SK-N-SH treated with all-trans-retinoic acid at 6 μM for 48 hours (cell line): ENCODE measurements at regions not wholly inside any gene's neighbourhood (a gene's known extent, or its start where the extent isn't known, plus 50 kb on each side); places are given as distances from the start of the nearest gene placed in this dataset.
A peak's percentile ranks its signal among the peaks of the same experiment; 100 is the strongest.

ENCODE experiments used
- ATAC-seq: fragments of 200-7000 bp; cut with Tn5 transposase; 3 replicates; pipeline ENCODE4 v1.9.1; 2020; ENCODE audit warnings: mild to moderate bottlenecking, moderate library complexity
- ARNTL ChIP-seq: fragments of 450-650 bp; formaldehyde crosslinking; IDR thresholded peaks from 2 replicates; pipeline ENCODE4 v1.5.0; 2020; ENCODE audit warnings: low read depth, mild to moderate bottlenecking, moderate library complexity, borderline replicate concordance
- BACH2 ChIP-seq: fragments of 250-450 bp; sonication (Bioruptor Pico); IDR thresholded peaks from 2 replicates; pipeline ENCODE4 v1.9.0; 2021; ENCODE audit warnings: mild to moderate bottlenecking, borderline replicate concordance
- CREB5 ChIP-seq: fragments of 250-450 bp; sonication (Bioruptor Pico); IDR thresholded peaks from 2 replicates; pipeline ENCODE4 v1.5.1; 2020; ENCODE audit warnings: low read depth, mild to moderate bottlenecking, moderate library complexity
- CSDC2 ChIP-seq: fragments of 250-450 bp; sonication (Bioruptor Pico); IDR thresholded peaks from 2 replicates; pipeline ENCODE4 v1.5.0; 2020; ENCODE audit warnings: mild to moderate bottlenecking, moderate library complexity
- CSRNP3 ChIP-seq: fragments of 250-450 bp; sonication (Bioruptor Pico); IDR thresholded peaks from 2 replicates; pipeline ENCODE4 v1.5.1; 2021; ENCODE audit warnings: mild to moderate bottlenecking, moderate library complexity
- ESRRG ChIP-seq: fragments of 250-450 bp; sonication (Bioruptor Pico); IDR thresholded peaks from 2 replicates; pipeline ENCODE4 v1.6.1; 2021; ENCODE audit warnings: mild to moderate bottlenecking
- GLIS3 ChIP-seq: fragments of 250-450 bp; sonication (Bioruptor Pico); IDR thresholded peaks from 2 replicates; pipeline ENCODE4 v1.5.0; 2020; ENCODE audit warnings: mild to moderate bottlenecking, moderate library complexity
- ISL1 ChIP-seq: fragments of 250-450 bp; sonication (Bioruptor Pico); IDR thresholded peaks from 2 replicates; pipeline ENCODE4 v2.1.2; 2022; ENCODE audit warnings: mild to moderate bottlenecking, moderate library complexity
- OSR1 ChIP-seq: fragments of 250-450 bp; sonication (Bioruptor Pico); IDR thresholded peaks from 2 replicates; pipeline ENCODE4 v1.8.0; 2022; ENCODE audit warnings: moderate library complexity, mild to moderate bottlenecking, inconsistent platforms
- PPARA ChIP-seq: fragments of 250-450 bp; sonication (Bioruptor Pico); IDR thresholded peaks from 2 replicates; pipeline ENCODE4 v1.5.0; 2020; ENCODE audit warnings: mild to moderate bottlenecking, borderline replicate concordance
- RARB ChIP-seq: fragments of 250-450 bp; sonication (Bioruptor Pico); IDR thresholded peaks from 2 replicates; pipeline ENCODE4 v1.8.0; 2021; ENCODE audit warnings: mild to moderate bottlenecking, moderate library complexity
- TCF4 ChIP-seq: fragments of 250-450 bp; sonication (Bioruptor Pico); IDR thresholded peaks from 2 replicates; pipeline ENCODE4 v1.8.0; 2021; ENCODE audit warnings: mild to moderate bottlenecking, moderate library complexity, borderline replicate concordance
- TOX ChIP-seq: fragments of 250-450 bp; sonication (Bioruptor Pico); IDR thresholded peaks from 2 replicates; pipeline ENCODE4 v1.8.0; 2021; ENCODE audit warnings: mild to moderate bottlenecking, moderate library complexity, borderline replicate concordance
- TSHZ2 ChIP-seq: fragments of 250-450 bp; sonication (Bioruptor Pico); IDR thresholded peaks from 2 replicates; pipeline ENCODE4 v1.5.0; 2020; ENCODE audit warnings: mild to moderate bottlenecking, moderate library complexity
- ZC3H10 ChIP-seq: fragments of 250-450 bp; sonication (Bioruptor Pico); IDR thresholded peaks from 2 replicates; pipeline ENCODE4 v1.5.1; 2021; ENCODE audit warnings: mild to moderate bottlenecking, moderate library complexity
- ZFP3 ChIP-seq: fragments of 250-450 bp; sonication (Bioruptor Pico); IDR thresholded peaks from 2 replicates; pipeline ENCODE4 v1.5.0; 2020; ENCODE audit warnings: mild to moderate bottlenecking, moderate library complexity
- ZFP30 ChIP-seq: fragments of 450-650 bp; formaldehyde crosslinking; IDR thresholded peaks from 2 replicates; pipeline ENCODE4 v1.5.0; 2022; ENCODE audit warnings: mild to moderate bottlenecking, moderate library complexity
- ZNF565 ChIP-seq: fragments of 450-650 bp; formaldehyde crosslinking; conservative IDR thresholded peaks from 2 replicates; pipeline ENCODE4 v1.5.0; 2020; ENCODE audit warnings: low read depth, mild to moderate bottlenecking, moderate library complexity
- ZNF70 ChIP-seq: fragments of 450-650 bp; formaldehyde crosslinking; IDR thresholded peaks from 2 replicates; pipeline ENCODE4 v1.5.0; 2020; ENCODE audit warnings: mild to moderate bottlenecking, moderate library complexity
- ZNF8 ChIP-seq: fragments of 450-650 bp; formaldehyde crosslinking; IDR thresholded peaks from 2 replicates; pipeline ENCODE4 v1.5.0; 2020; ENCODE audit warnings: mild to moderate bottlenecking, moderate library complexity
- TF ChIP-seq, protein P1 (sequence below): fragments of 250-450 bp; sonication (Bioruptor Pico); IDR thresholded peaks from 2 replicates; pipeline ENCODE4 v1.8.0; 2020; ENCODE audit warnings: mild to moderate bottlenecking, moderate library complexity, borderline replicate concordance

DNA sequence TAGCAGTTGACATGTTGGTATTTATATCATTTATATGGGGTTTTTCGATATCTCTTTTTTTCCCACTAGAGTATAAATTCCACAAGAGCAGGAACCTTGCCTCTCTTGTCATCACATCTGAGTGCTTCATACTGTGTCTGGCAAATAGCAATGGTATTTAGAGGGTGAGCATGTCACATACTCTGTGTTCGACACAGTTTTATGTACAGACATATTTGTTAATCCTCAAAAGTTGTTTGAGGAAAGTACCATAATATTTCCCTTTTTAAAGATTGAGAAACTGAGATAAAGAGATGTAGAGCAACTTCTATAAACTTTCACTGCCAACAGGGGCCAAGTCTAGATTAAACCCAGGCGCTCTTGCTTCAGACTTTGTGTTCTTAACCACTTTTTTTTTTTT is 324.6 kb upstream of the PDGFD start:
- no peak for ATAC-seq
- no peak for TF ChIP-seq RARB (CRISPR knock-in tag)
- no peak for TF ChIP-seq CREB5 (CRISPR knock-in tag)
- no peak for TF ChIP-seq ESRRG (CRISPR knock-in tag)
- no peak for TF ChIP-seq TOX (CRISPR knock-in tag)
- TF ChIP-seq OSR1 (CRISPR knock-in tag) = no peak
- no peak for TF ChIP-seq ARNTL
- no peak for TF ChIP-seq GLIS3
- no peak for TF ChIP-seq BACH2
- TF ChIP-seq PPARA (CRISPR knock-in tag) = no peak
- no peak for TF ChIP-seq ISL1 (CRISPR knock-in tag)
- TF ChIP-seq ZNF8 (CRISPR knock-in tag) = no peak
- no peak for TF ChIP-seq CSDC2 (CRISPR knock-in tag)
- TF ChIP-seq CSRNP3 (CRISPR knock-in tag) = no peak
- no peak for TF ChIP-seq ZNF565 (CRISPR knock-in tag)
- no peak for TF ChIP-seq ZFP3 (CRISPR knock-in tag)
- no peak for TF ChIP-seq ZFP30
- no peak for TF ChIP-seq ZNF70 (CRISPR knock-in tag)

GRCh38 chr11:104487046-104487806 is 323.3 kb upstream of the PDGFD start:
- ATAC-seq = peak; percentile 82
- TF ChIP-seq BACH2 (no peak), TSHZ2 (CRISPR knock-in tag) (no peak; the same call in 1 of the 2 replicates), CREB5 (CRISPR knock-in tag) (no peak), ESRRG (CRISPR knock-in tag) (no peak), ISL1 (CRISPR knock-in tag) (peak; percentile 81), ZFP3 (CRISPR knock-in tag) (no peak), GLIS3 (no peak), TCF4 (CRISPR knock-in tag) (peak; percentile 70), ZNF565 (CRISPR knock-in tag) (no peak), ZC3H10 (CRISPR knock-in tag) (no peak)
- TF ChIP-seq, protein P1, sequence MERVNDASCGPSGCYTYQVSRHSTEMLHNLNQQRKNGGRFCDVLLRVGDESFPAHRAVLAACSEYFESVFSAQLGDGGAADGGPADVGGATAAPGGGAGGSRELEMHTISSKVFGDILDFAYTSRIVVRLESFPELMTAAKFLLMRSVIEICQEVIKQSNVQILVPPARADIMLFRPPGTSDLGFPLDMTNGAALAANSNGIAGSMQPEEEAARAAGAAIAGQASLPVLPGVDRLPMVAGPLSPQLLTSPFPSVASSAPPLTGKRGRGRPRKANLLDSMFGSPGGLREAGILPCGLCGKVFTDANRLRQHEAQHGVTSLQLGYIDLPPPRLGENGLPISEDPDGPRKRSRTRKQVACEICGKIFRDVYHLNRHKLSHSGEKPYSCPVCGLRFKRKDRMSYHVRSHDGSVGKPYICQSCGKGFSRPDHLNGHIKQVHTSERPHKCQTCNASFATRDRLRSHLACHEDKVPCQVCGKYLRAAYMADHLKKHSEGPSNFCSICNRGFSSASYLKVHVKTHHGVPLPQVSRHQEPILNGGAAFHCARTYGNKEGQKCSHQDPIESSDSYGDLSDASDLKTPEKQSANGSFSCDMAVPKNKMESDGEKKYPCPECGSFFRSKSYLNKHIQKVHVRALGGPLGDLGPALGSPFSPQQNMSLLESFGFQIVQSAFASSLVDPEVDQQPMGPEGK (CRISPR knock-in tag) = no peak
